GM21367 (cell line): ENCODE measurements at regions not wholly inside any gene's neighbourhood (a gene's known extent, or its start where the extent isn't known, plus 50 kb on each side); places are given as distances from the start of the nearest gene placed in this dataset.

Experiments used
- ATAC-seq: cut with Tn5 transposase; IDR thresholded peaks from one replicate; pipeline ENCODE4 v1.9.1; 2021; ENCODE audit not compliant: unreplicated experiment

DNA sequence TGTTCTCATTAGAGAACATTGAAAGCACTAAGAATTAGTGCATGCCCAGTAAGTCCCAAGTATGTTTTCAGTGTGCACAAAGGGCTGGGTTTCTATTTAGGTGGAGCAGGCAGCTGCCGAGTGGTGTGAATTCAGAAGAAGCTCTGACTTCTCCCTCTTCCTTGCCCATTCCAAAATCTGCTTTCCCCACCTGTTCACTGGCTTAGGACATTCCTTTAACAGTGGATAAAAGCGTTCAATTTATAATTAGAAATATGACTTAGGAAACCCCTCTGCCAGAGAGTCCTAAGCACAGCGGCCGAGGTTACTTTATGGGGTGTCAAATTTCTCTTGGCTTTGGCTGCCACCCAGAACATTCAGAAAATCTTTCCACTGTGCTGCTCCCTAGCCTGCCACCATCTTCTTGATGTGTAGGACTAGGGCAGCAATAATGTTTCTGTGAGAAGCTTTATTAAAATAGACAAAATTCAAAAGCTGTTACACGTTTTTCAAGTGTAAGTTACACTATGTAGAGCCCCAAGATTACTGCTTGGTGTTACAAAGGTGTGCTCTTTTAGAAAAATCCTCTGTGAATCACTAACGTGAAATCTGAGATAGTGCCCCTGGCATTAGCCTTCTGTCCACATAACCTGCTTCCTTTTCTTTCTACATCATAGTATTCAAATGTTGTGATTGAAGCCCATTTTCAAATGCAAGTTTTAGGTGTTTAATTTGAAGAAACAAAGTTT lies 191.6 kb upstream of the ANKRD50 start:
- no peak for ATAC-seq

DNA sequence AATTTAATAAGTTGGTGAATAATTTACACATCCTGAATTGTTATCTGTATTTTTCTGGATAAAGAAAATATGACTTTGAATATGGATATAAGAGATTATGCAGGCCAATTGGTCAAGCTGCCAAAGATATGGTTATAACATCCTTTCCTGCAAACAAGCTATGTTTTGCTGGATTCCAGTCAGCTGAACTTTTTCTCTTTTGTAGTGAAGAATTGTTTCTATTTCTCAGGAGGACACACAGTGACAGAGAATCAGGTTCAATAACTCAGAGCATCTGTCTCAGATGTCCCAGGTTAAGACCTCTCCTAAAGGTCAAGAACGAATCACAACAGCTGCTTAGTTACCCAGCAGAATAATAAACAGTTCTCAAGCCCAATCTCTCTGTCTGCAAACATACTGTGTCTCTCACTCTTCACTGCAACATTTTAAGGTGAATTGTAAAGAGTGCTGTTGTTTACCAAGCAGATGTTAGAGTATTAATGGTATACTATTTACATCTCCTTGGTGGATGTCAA lies 189.5 kb upstream of the ANKRD50 start:
- no peak for ATAC-seq

DNA sequence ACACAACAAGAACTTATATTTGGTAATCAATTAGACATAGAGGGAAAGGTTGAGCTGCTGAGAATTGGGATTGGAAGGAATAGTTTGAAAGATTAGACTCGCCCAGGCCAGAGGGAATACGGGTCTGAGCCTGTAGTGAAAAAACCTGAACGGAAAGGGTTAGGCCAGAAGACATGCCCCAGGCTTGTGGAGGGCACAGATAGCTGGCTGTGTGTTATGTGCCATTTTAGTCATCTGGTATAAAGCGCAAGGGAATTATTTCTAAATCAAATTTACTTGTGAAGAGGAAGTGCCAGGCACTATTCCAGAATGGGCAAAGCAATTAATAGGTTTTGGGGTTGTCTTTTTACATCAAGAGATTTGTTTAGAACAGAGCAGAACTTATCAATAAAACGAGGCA lies 187.5 kb upstream of the ANKRD50 start:
- no peak for ATAC-seq

DNA sequence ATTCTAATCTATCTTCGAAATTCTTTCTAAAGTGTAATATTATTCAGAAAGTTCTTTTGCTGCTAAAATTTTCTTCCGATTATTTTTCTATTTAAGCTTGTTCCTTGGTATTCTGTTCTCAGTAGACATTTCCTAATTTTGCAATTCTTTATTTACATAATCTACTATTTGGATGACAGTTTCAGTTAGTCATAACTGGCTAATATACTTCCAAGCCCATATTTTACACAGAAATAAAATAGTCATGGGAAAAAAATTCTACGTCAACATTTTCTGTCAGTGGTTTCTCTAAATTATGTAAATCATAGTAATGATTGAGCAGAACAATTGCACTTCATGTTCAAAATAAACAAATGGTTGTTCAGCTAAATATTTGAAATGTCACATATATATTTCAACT lies 178.0 kb upstream of the ANKRD50 start:
- no peak for ATAC-seq

DNA sequence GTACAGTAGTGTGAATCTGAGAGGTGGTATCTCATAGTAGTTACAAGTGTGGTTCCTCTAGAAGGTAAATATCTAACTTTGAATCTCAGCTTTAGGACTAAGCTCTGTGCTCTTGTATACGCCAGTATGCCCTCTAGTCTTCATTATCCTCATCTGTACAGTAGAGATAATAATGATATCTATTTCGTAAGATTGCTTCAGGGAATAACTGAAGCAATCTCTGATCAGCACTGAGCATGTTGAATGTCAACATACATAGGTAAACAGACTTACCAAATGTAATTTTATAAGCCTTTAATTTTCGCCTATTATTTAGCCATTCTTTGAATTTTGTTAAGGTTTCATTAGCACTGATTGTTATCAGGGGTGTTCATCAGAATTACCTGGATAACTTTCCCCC lies 175.2 kb upstream of the ANKRD50 start:
- no peak for ATAC-seq

DNA sequence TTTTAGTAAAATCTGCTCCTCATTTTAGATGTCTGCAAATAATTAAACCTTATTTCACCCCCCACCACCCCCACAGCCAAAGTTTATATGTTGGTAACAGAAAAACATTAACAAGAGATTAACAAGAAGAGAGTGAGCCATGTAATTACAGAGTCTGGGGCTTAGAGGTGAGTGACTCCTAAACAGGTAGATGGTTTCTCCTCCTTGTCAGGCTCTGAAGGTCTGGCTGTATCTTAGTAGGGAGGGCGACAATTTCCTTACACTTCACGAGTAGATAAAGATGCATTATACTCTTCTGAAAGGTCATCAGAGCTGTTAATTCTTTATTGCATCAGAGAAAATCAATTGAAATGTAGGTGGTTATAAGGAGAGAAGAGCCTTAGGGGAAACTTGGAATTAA lies 171.8 kb upstream of the ANKRD50 start:
- ATAC-seq: no peak

DNA sequence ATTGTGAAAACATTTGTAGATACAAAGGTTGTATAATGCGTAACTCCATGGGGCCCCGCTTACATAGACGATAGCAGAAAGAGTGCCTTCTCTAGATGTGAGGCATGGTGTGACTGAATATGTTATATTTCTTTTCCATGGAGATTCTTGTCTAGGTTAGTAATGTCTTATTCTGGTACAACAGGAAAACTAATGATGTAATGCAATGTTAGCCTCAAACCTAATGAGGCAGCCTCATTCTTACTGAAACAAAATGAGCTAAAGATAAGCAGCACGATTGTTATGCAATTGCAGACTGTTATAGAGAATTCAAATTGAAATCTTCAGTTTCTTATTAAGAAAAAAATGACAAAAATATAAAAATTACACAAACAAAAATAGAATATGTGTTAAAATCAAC lies 171.1 kb upstream of the ANKRD50 start:
- no peak for ATAC-seq

DNA sequence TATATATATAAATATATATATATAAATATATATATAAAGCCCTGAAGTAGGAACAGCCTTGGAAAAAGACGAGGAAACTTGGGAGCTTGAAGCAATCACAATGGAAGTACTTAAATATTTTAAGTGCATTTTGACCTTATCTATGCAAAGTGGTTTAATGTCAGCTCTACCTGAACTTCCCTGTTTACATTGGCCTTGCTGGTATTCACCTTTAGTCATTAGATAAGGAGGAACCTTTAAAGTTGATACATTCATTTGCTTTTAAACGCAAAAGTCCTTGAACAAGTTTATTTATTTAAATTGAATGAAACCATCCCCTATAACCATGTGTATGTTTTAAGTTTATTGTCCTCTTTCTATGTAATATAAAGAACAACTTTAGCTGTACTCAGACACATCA lies 166.7 kb upstream of the ANKRD50 start:
- ATAC-seq: no peak

DNA sequence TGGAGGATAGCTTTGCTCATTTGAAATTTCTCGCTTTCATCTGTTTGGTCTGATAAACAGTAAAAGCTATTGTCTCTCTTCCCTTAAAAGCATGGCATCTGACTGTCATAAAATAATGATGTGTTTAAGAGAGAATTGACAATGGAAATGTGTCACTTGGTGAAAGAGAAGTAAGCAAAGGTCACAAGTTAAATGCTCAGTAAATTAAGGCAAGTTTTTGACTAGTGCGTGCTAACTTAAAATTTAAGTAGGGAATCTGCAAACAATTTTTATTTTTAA lies 161.6 kb upstream of the ANKRD50 start:
- ATAC-seq: no peak

DNA sequence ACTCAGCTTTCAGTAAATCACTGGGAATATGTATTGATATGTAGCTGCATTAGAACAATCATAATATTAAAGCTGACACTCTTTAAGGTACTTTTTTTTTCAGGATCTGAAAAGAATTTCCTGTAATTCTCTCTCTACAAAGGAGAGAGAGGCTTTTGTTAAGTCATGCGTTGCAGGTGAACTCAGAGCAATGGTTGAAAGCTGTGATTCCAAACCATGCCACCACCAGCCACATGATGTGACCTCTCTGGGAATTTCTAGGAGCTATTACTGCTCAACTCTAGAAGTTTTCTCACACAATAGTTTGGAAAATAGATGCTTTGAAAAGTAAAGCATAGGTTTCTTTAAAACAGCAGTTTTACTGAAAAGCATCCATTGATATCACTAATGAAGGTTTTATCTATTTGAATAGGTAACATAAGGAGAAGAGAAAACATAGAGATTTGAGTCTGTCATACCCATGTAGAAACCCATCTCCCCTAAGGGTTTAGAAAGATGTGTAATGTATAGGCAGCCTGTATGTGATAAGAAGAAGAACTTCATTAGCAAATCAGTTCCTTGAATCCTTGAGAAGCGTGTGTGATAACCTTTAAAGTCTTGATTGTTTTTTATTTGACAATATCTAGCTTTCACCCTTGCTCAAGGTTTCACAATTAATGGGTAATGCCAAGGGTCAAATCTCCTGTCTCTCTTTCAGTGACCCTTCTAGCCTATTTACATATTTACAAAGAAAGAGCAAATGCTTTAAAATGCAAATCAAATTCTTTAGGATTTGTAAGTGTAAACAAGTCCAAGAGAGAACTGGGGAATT lies 161.0 kb upstream of the ANKRD50 start:
- ATAC-seq: no peak

DNA sequence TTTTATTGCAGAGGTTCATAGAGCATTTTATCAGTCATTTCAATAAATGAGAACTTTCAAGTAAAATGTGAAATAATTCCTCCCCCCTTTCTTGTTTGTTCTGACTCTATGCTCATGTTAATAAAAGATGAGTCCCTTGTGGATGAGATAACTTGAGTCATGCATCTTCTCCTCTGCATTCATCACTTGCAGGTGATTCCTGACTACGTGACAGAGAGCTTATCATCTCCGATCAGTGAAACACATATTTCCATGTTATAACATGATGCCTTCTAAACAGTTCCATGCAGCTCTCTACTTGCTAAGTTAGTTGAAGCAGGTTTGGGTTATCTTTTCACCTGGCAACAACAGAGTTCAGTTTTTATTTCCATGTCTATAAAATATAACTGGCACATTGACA lies 160.1 kb upstream of the ANKRD50 start:
- ATAC-seq: no peak

DNA sequence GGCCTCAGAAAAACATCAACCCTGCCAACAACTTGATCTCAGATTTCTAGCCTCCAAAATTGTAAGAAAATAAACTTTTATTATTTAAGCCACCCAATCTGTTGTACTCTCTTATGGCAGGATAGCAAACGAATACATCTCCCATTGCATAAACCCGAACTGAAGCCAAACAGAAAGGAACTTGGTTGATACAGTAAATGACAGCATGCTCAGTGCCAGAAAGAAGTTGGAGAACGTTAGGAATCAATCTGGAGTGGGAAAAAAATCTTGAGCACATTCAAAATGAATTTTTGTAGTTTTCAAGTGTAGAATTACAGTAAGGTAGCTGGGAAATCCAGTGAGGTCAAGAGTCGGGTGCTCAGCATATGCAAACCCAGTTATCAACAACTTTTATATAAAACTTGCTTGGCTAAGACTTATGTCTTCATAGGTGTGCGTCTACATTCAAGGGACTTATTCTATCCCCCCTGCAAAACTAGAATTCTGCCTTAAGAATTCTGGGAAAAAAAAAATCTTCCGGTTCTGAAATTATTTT lies 157.5 kb upstream of the ANKRD50 start:
- ATAC-seq: no peak

DNA sequence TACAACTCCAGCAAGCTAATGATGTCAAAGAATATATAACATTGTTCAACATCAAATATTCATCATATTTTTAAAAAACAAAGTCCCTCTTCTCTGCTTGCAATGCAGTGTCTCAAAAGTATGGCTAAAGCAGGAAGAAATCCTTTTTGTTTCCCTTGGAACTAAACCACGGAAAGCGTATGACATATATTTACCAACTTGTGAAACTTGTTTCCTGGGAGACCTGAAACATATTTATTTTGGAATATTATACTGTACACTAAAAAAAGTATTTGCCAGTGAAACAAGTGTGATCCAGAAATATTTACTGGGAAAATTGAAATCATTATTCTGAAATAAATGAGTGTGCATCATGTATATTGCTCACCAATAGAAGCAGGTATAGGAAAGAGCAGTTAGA lies 156.0 kb upstream of the ANKRD50 start:
- ATAC-seq: no peak

DNA sequence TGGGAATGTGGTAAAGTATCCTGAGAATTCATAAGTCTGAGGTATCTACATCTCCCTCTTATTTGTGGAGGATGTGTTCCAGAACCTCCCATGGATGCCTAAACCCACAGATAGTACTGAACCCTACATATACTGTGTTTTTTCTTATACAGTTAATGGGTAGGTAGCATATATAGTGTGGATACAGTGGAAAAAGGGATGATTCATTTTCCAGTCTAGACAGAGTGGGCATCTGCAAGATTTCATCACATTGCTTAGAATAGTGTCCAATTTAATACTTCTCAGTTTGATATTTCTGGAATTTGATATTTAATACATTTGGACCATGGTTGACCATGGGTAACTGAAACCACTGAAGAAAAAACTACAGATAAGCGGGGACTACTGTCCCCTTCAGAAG lies 155.0 kb upstream of the ANKRD50 start:
- no peak for ATAC-seq

DNA sequence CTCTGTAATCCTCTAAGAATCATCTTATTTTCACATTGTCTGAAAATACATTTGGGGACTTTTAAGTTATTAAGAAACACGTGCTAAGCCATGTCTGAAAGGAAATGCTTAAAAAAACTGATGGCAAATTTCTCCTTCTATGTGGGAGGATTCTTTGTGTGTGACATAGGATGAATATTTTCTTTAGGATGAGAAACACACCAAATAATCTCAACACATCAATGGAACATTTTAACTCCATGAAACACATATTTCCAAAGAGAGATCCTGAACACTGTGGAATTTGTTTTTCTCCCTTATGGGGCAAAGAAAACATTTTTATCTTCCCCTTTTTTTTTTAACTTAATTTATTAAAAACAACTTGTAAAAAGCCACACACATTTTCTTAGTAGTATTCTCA lies 153.8 kb upstream of the ANKRD50 start:
- ATAC-seq: no peak

DNA sequence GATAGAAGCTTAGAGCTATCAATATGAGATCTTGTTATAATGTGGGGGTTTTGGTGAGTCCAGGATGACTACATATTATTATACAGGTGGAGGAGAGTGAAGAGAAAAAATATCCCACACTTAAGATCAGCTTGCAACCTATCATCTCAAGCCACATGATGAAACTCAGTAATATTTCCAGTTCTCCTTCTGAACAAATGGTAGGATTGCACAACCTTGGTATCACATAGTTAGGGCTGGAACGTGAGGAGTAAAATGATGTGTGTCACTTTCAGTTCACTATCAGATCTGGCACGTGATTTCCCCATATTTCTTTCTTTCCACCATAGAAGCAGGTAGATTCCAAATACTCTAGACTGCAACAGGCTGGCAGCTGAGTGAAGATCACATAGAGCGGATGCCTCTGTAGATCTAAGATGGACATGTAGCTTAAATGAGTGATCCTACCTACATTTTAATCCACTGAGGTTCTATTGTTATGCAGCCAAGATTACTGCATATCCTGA lies 150.6 kb upstream of the ANKRD50 start:
- ATAC-seq: no peak

DNA sequence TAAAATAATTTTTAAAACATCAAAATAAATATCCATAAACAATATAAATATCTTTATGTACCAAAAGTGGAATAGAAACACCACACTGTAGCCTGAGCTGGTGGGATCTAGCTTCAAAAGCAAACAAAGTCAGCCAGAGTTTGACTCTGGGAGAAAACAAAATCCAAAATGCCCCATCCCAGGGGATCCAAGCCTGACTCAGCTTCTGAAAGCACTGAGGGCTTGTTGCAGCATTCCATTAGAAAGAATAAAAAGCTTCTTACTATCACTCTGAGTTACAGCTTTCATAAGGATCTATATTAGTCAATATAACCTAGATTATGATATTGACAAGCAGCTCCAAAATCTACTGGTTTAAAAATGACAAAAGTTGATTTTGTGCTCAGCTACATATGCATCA lies 149.7 kb upstream of the ANKRD50 start:
- no peak for ATAC-seq

DNA sequence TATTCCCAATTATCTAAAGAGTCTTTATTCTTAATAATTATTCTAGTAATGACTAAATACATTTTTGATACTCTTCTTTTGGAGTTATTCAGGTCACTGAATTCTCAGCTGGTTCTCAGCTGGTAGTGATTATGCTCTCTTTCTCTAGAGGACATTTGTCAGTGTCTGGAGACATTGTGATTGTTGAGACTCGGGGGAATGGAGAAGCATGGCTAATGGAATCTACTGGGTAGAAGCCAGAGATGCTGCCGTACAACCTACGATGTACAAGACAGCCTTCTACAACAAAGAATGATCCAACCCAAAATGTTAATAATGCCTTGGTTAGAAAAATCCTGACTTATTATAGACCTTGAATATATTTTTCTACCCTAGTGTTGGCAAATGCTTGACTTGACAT lies 149.2 kb upstream of the ANKRD50 start:
- no peak for ATAC-seq

DNA sequence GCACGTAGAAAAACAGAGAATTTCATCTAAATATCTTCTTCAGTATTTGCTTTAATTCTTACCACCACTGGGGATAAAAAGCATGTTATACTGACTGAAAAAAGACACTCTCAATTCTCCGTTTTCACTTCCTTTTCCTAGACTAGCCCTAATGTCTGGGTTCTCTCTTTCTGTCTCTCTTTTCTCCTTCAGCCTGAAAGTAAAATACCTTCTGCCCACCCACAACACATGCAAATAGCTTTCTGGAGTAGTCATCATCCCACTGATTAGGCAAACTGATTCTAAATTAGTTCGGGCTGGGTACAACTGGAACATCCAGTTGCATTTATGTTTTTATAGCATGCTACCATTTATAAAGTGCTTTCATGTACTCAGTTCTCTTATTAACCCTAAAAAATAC lies 142.4 kb upstream of the ANKRD50 start:
- ATAC-seq: peak; percentile 86

DNA sequence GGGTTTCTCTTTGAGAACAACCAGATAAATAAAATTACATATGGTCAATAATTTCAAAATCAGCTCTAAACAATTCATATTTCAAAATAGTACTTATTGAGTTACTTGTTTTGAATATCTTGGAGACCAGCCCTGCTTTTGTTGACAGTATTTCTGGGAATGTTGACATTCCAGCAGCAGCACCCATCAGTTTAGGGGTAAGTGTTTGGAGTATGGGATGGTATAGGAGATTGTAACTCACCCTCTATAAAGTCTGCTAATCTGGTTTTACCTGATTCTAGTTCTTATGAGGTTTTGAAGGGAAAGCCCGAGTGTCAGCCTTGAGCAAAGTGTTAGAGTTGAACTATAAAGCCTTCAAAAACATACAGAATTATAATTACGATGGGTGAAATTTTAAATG lies 139.2 kb upstream of the ANKRD50 start:
- ATAC-seq: no peak

DNA sequence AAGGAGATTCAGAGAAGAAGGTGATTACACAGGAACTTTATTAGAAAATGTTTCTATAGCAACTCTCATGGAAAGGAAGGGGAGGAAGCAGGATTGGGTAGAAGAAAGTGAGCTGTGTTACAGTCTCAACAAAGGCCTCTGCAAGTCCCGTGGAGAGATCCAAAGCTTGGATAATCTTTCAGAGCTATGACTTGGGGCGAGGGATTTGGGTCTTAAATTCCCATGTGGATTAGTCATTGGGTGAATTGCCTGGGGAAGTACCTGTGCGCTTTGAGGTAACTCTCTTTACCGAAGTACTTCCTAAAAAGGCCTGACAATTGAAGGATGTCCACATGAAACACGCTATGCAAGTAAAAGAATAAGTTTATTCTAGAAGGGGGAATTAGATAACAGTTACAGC lies 133.8 kb upstream of the ANKRD50 start:
- no peak for ATAC-seq

DNA sequence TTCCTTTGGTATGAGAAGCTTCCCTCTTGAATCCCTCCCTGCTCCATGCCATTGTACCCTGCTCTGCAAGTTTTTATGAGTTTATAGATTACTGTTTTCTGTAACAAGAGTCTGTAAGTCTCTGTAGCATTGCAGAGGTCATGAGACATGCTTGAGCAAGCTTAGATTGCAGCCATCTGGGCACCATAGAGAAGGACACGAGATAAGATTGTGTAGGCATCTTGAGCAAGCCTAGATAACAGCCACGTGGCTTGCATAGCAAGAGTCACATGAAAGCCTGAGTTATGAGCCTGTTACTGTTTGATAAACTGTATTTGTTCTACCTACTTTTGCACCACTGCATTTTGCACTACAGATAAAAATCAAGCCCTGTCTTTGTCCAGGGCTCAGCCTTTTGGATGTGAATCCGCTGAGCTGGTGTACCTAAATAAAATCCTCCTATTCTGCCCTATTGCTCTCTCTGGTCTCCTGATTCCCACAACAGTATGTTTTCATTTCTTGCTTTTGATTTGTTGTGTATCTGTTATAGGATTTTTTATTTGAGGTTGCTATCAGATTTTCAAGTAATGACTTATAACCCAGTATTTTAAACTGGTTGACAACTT lies 127.4 kb upstream of the ANKRD50 start:
- ATAC-seq: no peak
